DND-41 (cell line): ENCODE measurements at regions not wholly inside any gene's neighbourhood (a gene's known extent, or its start where the extent isn't known, plus 50 kb on each side); places are given as distances from the start of the nearest gene placed in this dataset.

Source experiments
- EZH2 ChIP-seq: IDR thresholded peaks from 3 replicates; pipeline ENCODE4 v1.6.1; 2012; ENCODE audit warnings: borderline replicate concordance, low read depth, mild to moderate bottlenecking, moderate library complexity, low read length, inconsistent platforms; ENCODE audit not compliant: severe bottlenecking
- TF ChIP-seq, protein P1 (sequence below): IDR thresholded peaks from 2 replicates; pipeline ENCODE4 v1.5.1; 2012; ENCODE audit warnings: borderline replicate concordance, low read length, moderate library complexity, mild to moderate bottlenecking; ENCODE audit not compliant: poor library complexity, severe bottlenecking; ENCODE audit errors: extremely low read depth

GRCh38 chr13:73224703-73225102, 165.9 kb downstream of the KLF5 start:
- TF ChIP-seq EZH2: no peak
- TF ChIP-seq, protein P1, sequence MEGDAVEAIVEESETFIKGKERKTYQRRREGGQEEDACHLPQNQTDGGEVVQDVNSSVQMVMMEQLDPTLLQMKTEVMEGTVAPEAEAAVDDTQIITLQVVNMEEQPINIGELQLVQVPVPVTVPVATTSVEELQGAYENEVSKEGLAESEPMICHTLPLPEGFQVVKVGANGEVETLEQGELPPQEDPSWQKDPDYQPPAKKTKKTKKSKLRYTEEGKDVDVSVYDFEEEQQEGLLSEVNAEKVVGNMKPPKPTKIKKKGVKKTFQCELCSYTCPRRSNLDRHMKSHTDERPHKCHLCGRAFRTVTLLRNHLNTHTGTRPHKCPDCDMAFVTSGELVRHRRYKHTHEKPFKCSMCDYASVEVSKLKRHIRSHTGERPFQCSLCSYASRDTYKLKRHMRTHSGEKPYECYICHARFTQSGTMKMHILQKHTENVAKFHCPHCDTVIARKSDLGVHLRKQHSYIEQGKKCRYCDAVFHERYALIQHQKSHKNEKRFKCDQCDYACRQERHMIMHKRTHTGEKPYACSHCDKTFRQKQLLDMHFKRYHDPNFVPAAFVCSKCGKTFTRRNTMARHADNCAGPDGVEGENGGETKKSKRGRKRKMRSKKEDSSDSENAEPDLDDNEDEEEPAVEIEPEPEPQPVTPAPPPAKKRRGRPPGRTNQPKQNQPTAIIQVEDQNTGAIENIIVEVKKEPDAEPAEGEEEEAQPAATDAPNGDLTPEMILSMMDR: no peak
